Fibroblast of skin of left biceps (primary cell): ENCODE measurements at regions not wholly inside any gene's neighbourhood (a gene's known extent, or its start where the extent isn't known, plus 50 kb on each side); places are given as distances from the start of the nearest gene placed in this dataset.

Experiments used
- DNase-seq, 2 experiments: peaks; one replicate each; pipeline ENCODE4 v3.0.0-alpha.2; 2013; ENCODE audit warnings: low read depth in 2 of 2

- no peak for DNase-seq
Observed at GRCh38 chr16:54442864-54443263, 156.3 kb upstream of the IRX3 start.

GRCh38 chr16:54438469-54438868 is 151.9 kb upstream of the IRX3 start:
- DNase-seq, result no peak

GRCh38 chr16:54437921-54438320 is 151.3 kb upstream of the IRX3 start:
- DNase-seq, result no peak

- DNase-seq, result no peak
Observed at GRCh38 chr16:54437401-54437800, 150.8 kb upstream of the IRX3 start.

- no peak for DNase-seq
Observed at GRCh38 chr16:54436346-54436745, 149.8 kb upstream of the IRX3 start.

GRCh38 chr16:54434859-54435258 is 148.3 kb upstream of the IRX3 start:
- no peak for DNase-seq

GRCh38 chr16:54432897-54433229 is 146.3 kb upstream of the IRX3 start:
- DNase-seq, result no peak

GRCh38 chr16:54431997-54432896 is 145.7 kb upstream of the IRX3 start:
- DNase-seq, result no peak

GRCh38 chr16:54431041-54431996 is 144.7 kb upstream of the IRX3 start:
- peak; percentile 41 to 45 for DNase-seq

GRCh38 chr16:54430491-54431030 is 144.0 kb upstream of the IRX3 start:
- DNase-seq, result peak; percentile 47 to 52

GRCh38 chr16:54429029-54429428 is 142.4 kb upstream of the IRX3 start:
- DNase-seq, result no peak

GRCh38 chr16:54426553-54426849 is 139.9 kb upstream of the IRX3 start:
- DNase-seq, result no peak

- no peak for DNase-seq
Observed at GRCh38 chr16:54425681-54426552, 139.3 kb upstream of the IRX3 start.

GRCh38 chr16:54425068-54425467 is 138.5 kb upstream of the IRX3 start:
- DNase-seq, result no peak

GRCh38 chr16:54424043-54424451 is 137.5 kb upstream of the IRX3 start:
- DNase-seq, result no peak

GRCh38 chr16:54422569-54422978 is 136.0 kb upstream of the IRX3 start:
- DNase-seq, result no peak

GRCh38 chr16:54422159-54422558 is 135.6 kb upstream of the IRX3 start:
- no peak for DNase-seq

GRCh38 chr16:54421220-54421619 is 134.6 kb upstream of the IRX3 start:
- DNase-seq, result no peak

- DNase-seq, result no peak
Observed at GRCh38 chr16:54418903-54419302, 132.3 kb upstream of the IRX3 start.

GRCh38 chr16:54417384-54417783 is 130.8 kb upstream of the IRX3 start:
- DNase-seq, result no peak

GRCh38 chr16:54414671-54415070 is 128.1 kb upstream of the IRX3 start:
- no peak for DNase-seq
